ENCODE measurements at regions not wholly inside any gene's neighbourhood (a gene's known extent, or its start where the extent isn't known, plus 50 kb on each side); places are given as distances from the start of the nearest gene placed in this dataset.

DNA sequence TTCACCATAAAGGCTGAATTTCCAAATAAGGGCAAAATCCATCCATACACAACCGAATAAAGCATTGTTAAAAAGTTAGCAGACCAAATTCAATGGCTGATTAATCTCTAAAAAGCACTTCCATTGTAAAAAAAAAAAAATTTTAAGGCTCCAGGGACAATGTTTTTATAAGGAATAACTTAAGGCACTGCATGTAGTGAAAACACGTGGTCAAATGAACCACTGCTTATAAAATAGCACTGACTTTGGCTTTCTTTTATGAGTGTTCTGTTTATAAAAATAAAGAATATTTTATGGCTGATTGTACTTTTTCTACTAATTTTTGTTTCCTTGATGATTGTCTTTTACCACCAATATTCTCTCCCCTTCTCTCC, 409.3 kb upstream of the KCNH7 start:
- no peak for DNase-seq (ENCODE audit: insufficient read length, low spot score)
- TF ChIP-seq POU2F2 (IDR thresholded peaks at IDR 0.05; ENCODE audit: low read depth, low read length) (no peak), TAF1 (IDR thresholded peaks at IDR 0.05; ENCODE audit: low read depth, low read length) (no peak), POLR2AphosphoS5 (IDR thresholded peaks at IDR 0.05; ENCODE audit: low read depth, low read length) (no peak), SPI1 (IDR thresholded peaks at IDR 0.05; ENCODE audit: low read depth, low read length) (no peak), POLR2A (IDR thresholded peaks at IDR 0.05; ENCODE audit: low read depth, low read length) (no peak), PAX5 (IDR thresholded peaks at IDR 0.05; ENCODE audit: insufficient read depth, low read length, severe bottlenecking) (no peak)
- FAIRE-seq: no peak

DNA sequence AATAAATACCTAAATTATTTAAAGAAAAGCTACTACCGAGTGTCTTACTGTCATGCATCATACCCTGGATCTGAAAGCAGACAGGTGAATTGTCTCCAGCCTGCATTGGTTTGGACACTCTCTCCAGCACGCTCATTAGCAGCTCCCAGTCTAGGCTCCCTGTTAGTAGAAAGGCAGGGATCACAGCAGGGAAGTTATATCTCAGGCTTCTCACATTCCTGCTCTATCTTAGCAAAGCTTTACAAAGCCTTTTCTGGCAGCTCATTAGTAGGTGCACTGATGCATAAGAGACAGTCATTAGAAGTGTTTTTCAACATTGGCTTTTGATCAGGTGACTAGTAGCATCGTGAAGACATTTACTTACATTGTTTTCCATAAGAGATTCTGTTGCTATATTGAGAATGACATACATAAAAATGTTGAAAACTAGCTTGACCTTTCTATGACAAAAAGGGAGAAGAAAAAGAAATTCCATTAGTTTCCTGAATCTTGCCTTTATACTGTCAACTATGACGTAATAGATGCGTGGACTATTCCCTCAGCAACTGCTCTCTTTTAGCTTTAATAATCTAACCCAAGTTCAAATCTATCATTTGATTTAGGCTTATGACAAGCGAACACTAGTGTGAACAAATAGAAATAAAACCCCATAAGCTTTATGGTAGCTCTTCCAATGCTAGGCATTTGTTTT, 408.7 kb upstream of the KCNH7 start:
- no peak for FAIRE-seq
- DNase-seq (ENCODE audit: insufficient read length, low spot score): no peak
- TF ChIP-seq TAF1 (IDR thresholded peaks at IDR 0.05; ENCODE audit: low read depth, low read length) (no peak), SPI1 (IDR thresholded peaks at IDR 0.05; ENCODE audit: low read depth, low read length) (no peak), POLR2A (IDR thresholded peaks at IDR 0.05; ENCODE audit: low read depth, low read length) (no peak), PAX5 (IDR thresholded peaks at IDR 0.05; ENCODE audit: insufficient read depth, low read length, severe bottlenecking) (no peak), POU2F2 (IDR thresholded peaks at IDR 0.05; ENCODE audit: low read depth, low read length) (no peak), POLR2AphosphoS5 (IDR thresholded peaks at IDR 0.05; ENCODE audit: low read depth, low read length) (no peak)

GRCh38 chr2:163246135-163246534, 407.6 kb upstream of the KCNH7 start:
- FAIRE-seq: no peak
- TF ChIP-seq TAF1 (IDR thresholded peaks at IDR 0.05; ENCODE audit: low read depth, low read length): no peak
- TF ChIP-seq PAX5 (IDR thresholded peaks at IDR 0.05; ENCODE audit: insufficient read depth, low read length, severe bottlenecking): no peak
- no peak for TF ChIP-seq POLR2AphosphoS5 (IDR thresholded peaks at IDR 0.05; ENCODE audit: low read depth, low read length)
- no peak for TF ChIP-seq POU2F2 (IDR thresholded peaks at IDR 0.05; ENCODE audit: low read depth, low read length)
- no peak for TF ChIP-seq POLR2A (IDR thresholded peaks at IDR 0.05; ENCODE audit: low read depth, low read length)
- no peak for TF ChIP-seq SPI1 (IDR thresholded peaks at IDR 0.05; ENCODE audit: low read depth, low read length)
- DNase-seq (ENCODE audit: insufficient read length, low spot score): no peak

DNA sequence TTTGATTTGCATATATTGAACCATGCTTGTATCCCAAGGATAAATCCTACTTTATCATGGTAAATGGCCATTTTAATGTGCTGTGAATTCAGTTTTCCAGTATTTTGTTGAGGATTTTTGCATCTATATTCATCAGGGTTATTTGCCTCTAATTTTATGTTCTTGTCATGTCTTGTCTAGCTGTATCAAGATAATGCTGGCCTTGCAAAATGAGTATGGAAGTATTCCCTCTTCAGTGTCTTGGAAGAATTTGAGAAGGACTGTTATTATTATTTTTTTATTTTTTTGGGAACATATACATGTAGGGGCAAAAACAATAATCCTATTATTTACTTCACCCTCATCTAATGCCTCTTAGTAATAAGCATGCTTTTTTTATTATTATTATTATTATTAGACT, 398.0 kb upstream of the KCNH7 start:
- TF ChIP-seq TAF1 (IDR thresholded peaks at IDR 0.05; ENCODE audit: low read depth, low read length): no peak
- no peak for TF ChIP-seq POLR2A (IDR thresholded peaks at IDR 0.05; ENCODE audit: low read depth, low read length)
- TF ChIP-seq SPI1 (IDR thresholded peaks at IDR 0.05; ENCODE audit: low read depth, low read length): no peak
- no peak for TF ChIP-seq PAX5 (IDR thresholded peaks at IDR 0.05; ENCODE audit: insufficient read depth, low read length, severe bottlenecking)
- no peak for TF ChIP-seq POU2F2 (IDR thresholded peaks at IDR 0.05; ENCODE audit: low read depth, low read length)
- TF ChIP-seq POLR2AphosphoS5 (IDR thresholded peaks at IDR 0.05; ENCODE audit: low read depth, low read length): no peak
- DNase-seq (ENCODE audit: insufficient read length, low spot score) (no peak), FAIRE-seq (no peak)

DNA sequence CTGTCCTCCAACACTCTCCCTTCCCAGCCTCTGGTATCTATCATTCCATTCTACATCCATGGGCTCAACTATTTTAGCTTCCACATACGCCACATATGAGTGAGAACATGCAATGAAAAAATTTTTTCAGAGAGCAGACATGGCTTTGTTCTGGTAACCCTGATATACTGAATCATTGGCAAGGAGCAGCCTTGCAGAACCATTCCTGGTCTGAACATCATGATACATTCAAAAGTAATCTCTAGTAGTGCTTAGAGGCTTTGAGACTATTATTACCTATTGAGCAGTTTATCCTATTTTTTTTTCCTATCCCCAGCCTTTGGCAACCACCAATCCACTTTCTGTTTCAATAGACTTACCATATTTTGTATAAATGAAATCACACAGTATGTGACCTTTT, 393.1 kb upstream of the KCNH7 start:
- FAIRE-seq (no peak), DNase-seq (ENCODE audit: insufficient read length, low spot score) (no peak)
- TF ChIP-seq PAX5 (IDR thresholded peaks at IDR 0.05; ENCODE audit: insufficient read depth, low read length, severe bottlenecking) (no peak), POLR2A (IDR thresholded peaks at IDR 0.05; ENCODE audit: low read depth, low read length) (no peak), POLR2AphosphoS5 (IDR thresholded peaks at IDR 0.05; ENCODE audit: low read depth, low read length) (no peak), SPI1 (IDR thresholded peaks at IDR 0.05; ENCODE audit: low read depth, low read length) (no peak), POU2F2 (IDR thresholded peaks at IDR 0.05; ENCODE audit: low read depth, low read length) (no peak), TAF1 (IDR thresholded peaks at IDR 0.05; ENCODE audit: low read depth, low read length) (no peak)

DNA sequence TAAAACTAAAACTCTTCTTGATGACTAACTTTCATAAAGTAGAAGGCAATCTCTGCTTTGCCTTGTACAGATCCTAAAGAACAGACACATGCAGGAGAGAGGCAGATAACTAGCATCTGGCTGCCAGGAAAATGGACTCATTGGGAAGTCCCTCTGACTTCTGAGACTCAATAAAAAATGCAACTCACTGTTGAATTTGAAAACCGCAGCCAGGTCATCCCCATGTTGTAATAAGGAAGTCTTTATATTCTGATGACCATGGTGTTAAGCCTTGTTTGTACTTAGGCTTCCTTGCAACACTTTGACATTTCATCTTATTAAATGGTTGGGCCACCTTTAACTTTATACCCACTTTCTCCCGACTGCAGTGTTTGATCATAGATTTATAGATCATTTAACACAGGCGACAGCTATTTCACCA, 375.1 kb upstream of the KCNH7 start:
- TF ChIP-seq POLR2A (IDR thresholded peaks at IDR 0.05; ENCODE audit: low read depth, low read length): no peak
- TF ChIP-seq PAX5 (IDR thresholded peaks at IDR 0.05; ENCODE audit: insufficient read depth, low read length, severe bottlenecking): no peak
- no peak for TF ChIP-seq POU2F2 (IDR thresholded peaks at IDR 0.05; ENCODE audit: low read depth, low read length)
- TF ChIP-seq POLR2AphosphoS5 (IDR thresholded peaks at IDR 0.05; ENCODE audit: low read depth, low read length): no peak
- TF ChIP-seq SPI1 (IDR thresholded peaks at IDR 0.05; ENCODE audit: low read depth, low read length): no peak
- no peak for TF ChIP-seq TAF1 (IDR thresholded peaks at IDR 0.05; ENCODE audit: low read depth, low read length)
- DNase-seq (ENCODE audit: insufficient read length, low spot score): no peak
- FAIRE-seq: no peak

- no peak for DNase-seq (ENCODE audit: insufficient read length, low spot score)
- no peak for TF ChIP-seq SPI1 (IDR thresholded peaks at IDR 0.05; ENCODE audit: low read depth, low read length)
- no peak for TF ChIP-seq POLR2AphosphoS5 (IDR thresholded peaks at IDR 0.05; ENCODE audit: low read depth, low read length)
- no peak for TF ChIP-seq TAF1 (IDR thresholded peaks at IDR 0.05; ENCODE audit: low read depth, low read length)
- TF ChIP-seq PAX5 (IDR thresholded peaks at IDR 0.05; ENCODE audit: insufficient read depth, low read length, severe bottlenecking): no peak
- TF ChIP-seq POLR2A (IDR thresholded peaks at IDR 0.05; ENCODE audit: low read depth, low read length): no peak
- no peak for FAIRE-seq
Observed at GRCh38 chr2:163210430-163210918, 371.9 kb upstream of the KCNH7 start.

GRCh38 chr2:163207693-163208370, 369.3 kb upstream of the KCNH7 start:
- DNase-seq (ENCODE audit: insufficient read length, low spot score): no peak
- no peak for FAIRE-seq
- TF ChIP-seq POU2F2 (IDR thresholded peaks at IDR 0.05; ENCODE audit: low read depth, low read length) (no peak), SPI1 (IDR thresholded peaks at IDR 0.05; ENCODE audit: low read depth, low read length) (no peak), TAF1 (IDR thresholded peaks at IDR 0.05; ENCODE audit: low read depth, low read length) (no peak), POLR2AphosphoS5 (IDR thresholded peaks at IDR 0.05; ENCODE audit: low read depth, low read length) (no peak), POLR2A (IDR thresholded peaks at IDR 0.05; ENCODE audit: low read depth, low read length) (no peak), PAX5 (IDR thresholded peaks at IDR 0.05; ENCODE audit: insufficient read depth, low read length, severe bottlenecking) (no peak)

DNA sequence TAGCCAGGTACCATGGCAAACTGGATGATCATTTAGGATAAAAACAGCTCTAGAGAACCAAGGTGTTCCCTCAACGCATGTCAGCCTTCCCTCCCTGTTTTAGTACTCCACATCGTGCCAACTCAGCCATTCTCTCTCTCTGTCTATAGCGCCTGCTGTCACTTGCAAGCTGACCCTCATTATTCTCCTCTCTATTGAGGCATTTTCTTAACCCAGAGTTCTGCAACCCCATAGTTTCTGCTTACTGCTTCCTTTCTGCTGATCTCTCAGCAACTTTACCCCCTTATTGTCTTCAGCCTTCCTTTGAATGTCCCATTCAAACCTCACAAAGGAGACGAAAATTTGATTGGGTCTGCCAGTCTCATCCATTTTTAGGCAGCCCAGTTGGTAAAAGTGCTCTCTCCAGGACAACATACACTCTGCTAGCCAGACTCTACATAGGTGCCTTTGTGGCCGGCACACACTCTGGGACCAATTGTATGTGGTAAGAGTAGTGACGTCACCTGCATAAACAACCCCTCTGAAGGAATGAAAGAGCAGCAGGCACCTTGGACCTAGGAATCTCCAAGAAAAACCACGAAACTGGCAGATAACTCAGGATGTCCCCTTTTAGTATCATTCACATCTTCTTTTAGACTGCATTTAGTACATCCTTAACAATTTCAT, 367.2 kb upstream of the KCNH7 start:
- DNase-seq (ENCODE audit: insufficient read length, low spot score) (no peak), FAIRE-seq (no peak)
- TF ChIP-seq PAX5 (IDR thresholded peaks at IDR 0.05; ENCODE audit: insufficient read depth, low read length, severe bottlenecking): no peak
- TF ChIP-seq SPI1 (IDR thresholded peaks at IDR 0.05; ENCODE audit: low read depth, low read length): no peak
- no peak for TF ChIP-seq POLR2AphosphoS5 (IDR thresholded peaks at IDR 0.05; ENCODE audit: low read depth, low read length)
- no peak for TF ChIP-seq TAF1 (IDR thresholded peaks at IDR 0.05; ENCODE audit: low read depth, low read length)
- TF ChIP-seq POU2F2 (IDR thresholded peaks at IDR 0.05; ENCODE audit: low read depth, low read length): no peak
- TF ChIP-seq POLR2A (IDR thresholded peaks at IDR 0.05; ENCODE audit: low read depth, low read length): no peak
